ENCODE measurements at regions not wholly inside any gene's neighbourhood (a gene's known extent, or its start where the extent isn't known, plus 50 kb on each side); places are given as distances from the start of the nearest gene placed in this dataset.

- no peak for FAIRE-seq
- no peak overlapping the region for H4K91ac ChIP-seq (replicated peaks; ENCODE audit: insufficient read length, low read length)
- POLR2A ChIA-PET (ENCODE audit: partially characterized antibody) = no interaction called here
Observed at GRCh38 chr20:39397646-39398045, 435.5 kb downstream of the DHX35 start.

More at GRCh38 chr20:39397646-39398045, 435.5 kb downstream of the DHX35 start:
- Histone ChIP-seq H3K4me1 (replicated peaks in 1 of 4; ENCODE audit: control insufficient read depth in 3 of 4, insufficient read depth in 4 of 4, low read length in 3 of 4) (no peaks in the 10 kb centered on the region), H4K20me1 (replicated peaks in 1 of 2; ENCODE audit: control insufficient read depth in 1 of 2, insufficient read depth in 2 of 2, low read length in 2 of 2) (no peaks in the 10 kb centered on the region), H3K23ac (ENCODE audit: insufficient read length) (no peak overlapping the region), H3K79me2 (ENCODE audit: control insufficient read depth in 1 of 2, insufficient read depth in 2 of 2, low read length in 2 of 2) (no peaks in the 10 kb centered on the region), H3K27ac (ENCODE audit: low read depth, low read length) (no peak overlapping the region), H2BK12ac (ENCODE audit: low read depth, low read length) (no peak overlapping the region), H3K9ac (replicated peaks in 1 of 4; ENCODE audit: extremely low read depth in 1 of 4, low read depth in 3 of 4, low read length in 3 of 4) (no peak overlapping the region), H3K9me3 (ENCODE audit: insufficient read depth in 2 of 2, low read depth in 1 of 2, low read length in 1 of 2) (no peaks in the 10 kb centered on the region), H3K4me3 (ENCODE audit: extremely low read depth in 1 of 4, insufficient read depth in 2 of 4, low read depth in 3 of 4, low read length in 4 of 4) (no peak overlapping the region), H3K18ac (ENCODE audit: extremely low read depth, low read length) (no peak overlapping the region), H2AK5ac (ENCODE audit: low read depth, low read length) (no peak overlapping the region), H2AFZ (ENCODE audit: low read length) (no peak overlapping the region), H4K8ac (ENCODE audit: extremely low read depth, insufficient read depth, low read length) (no peak overlapping the region), H2BK5ac (ENCODE audit: low read depth, low read length) (no peak overlapping the region), H3K36me3 (ENCODE audit: control insufficient read depth in 2 of 4, insufficient read depth in 4 of 4, low read length in 3 of 4) (no peaks in the 10 kb centered on the region), H4K5ac (ENCODE audit: insufficient read length, low read depth, low read length) (no peak overlapping the region), H3K23me2 (ENCODE audit: low read depth, low read length) (no peaks in the 10 kb centered on the region), H3K4ac (replicated peaks; ENCODE audit: insufficient read length, low read depth, low read length) (no peak overlapping the region), H3K14ac (ENCODE audit: insufficient read length) (no peak overlapping the region), H3K56ac (replicated peaks; ENCODE audit: insufficient read length, low read depth, low read length) (no peak overlapping the region), H3K4me2 (ENCODE audit: insufficient read depth in 1 of 2, low read depth in 2 of 2, low read length in 2 of 2) (no peak overlapping the region), H3K79me1 (ENCODE audit: low read depth, low read length) (no peaks in the 10 kb centered on the region), H2BK120ac (replicated peaks; ENCODE audit: low read depth, low read length) (no peak overlapping the region), H2BK15ac (ENCODE audit: low read length) (no peak overlapping the region), H2BK20ac (ENCODE audit: low read length) (no peak overlapping the region), H3K27me3 (replicated peaks in 1 of 4; ENCODE audit: control insufficient read depth in 3 of 4, extremely low read depth in 1 of 4, insufficient read depth in 3 of 4, low read length in 3 of 4) (no peaks in the 10 kb centered on the region)
- WGBS, 2 experiments (ENCODE audit: extremely low coverage in 1 of 2, insufficient coverage in 1 of 2, insufficient read length in 1 of 2, insufficient replicate concordance in 2 of 2, low coverage in 1 of 2, low lambda C conversion rate in 2 of 2, missing lambda C conversion rate in 1 of 2) = 82% methylated on average over 2 of the region's 2 CpGs; no CpG with 5 or more reads in 1 of the 2 experiments
- TF ChIP-seq PHF8 (conservative IDR thresholded peaks at IDR 0.05; ENCODE audit: low read depth, low read length) (no peak), FOSL1 (IDR thresholded peaks at IDR 0.05; ENCODE audit: insufficient read depth, low read depth, low read length) (no peak)
- CTCF ChIA-PET (ENCODE audit: partially characterized antibody) = interaction anchor here (1.1 to 4.6 kb wide), 5 partner anchors 19 to 128 kb away, joined by 4 to 45 read pairs (median 6); no protein-coding TSS in a partner anchor
- no peak for DNase-seq (ENCODE audit: low read depth in 1 of 2, low spot score in 2 of 2)
